ENCODE measurements at regions not wholly inside any gene's neighbourhood (a gene's known extent, or its start where the extent isn't known, plus 50 kb on each side); places are given as distances from the start of the nearest gene placed in this dataset.

DNA sequence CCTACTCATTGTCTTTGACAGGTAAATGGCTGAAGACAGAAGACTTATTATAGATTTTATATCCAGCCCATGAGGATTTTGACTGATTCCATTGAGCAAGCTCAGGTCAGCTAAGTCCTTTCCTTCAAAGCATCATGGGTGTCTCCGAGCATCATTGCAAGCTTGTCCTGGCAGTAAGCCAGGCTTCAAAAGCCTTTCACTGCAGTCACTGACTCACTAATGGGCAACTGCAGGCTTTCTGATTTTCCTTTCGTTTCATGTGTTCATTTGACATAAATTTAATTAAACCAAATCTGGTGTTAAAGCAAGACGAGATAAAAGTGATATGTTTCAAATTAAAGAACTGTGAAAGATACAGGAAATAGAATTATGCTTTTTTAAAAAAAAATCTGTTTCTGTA is 426.2 kb downstream of the ANXA1 start:
- TF ChIP-seq BHLHE40 (IDR thresholded peaks at IDR 0.05; ENCODE audit: low read depth, low read length) = no peak
- no peak for TF ChIP-seq RAD21 (IDR thresholded peaks at IDR 0.05; ENCODE audit: low read length)
- no peak for TF ChIP-seq MAZ (IDR thresholded peaks at IDR 0.05; ENCODE audit: borderline replicate concordance, low read depth, low read length)
- TF ChIP-seq, protein P1, sequence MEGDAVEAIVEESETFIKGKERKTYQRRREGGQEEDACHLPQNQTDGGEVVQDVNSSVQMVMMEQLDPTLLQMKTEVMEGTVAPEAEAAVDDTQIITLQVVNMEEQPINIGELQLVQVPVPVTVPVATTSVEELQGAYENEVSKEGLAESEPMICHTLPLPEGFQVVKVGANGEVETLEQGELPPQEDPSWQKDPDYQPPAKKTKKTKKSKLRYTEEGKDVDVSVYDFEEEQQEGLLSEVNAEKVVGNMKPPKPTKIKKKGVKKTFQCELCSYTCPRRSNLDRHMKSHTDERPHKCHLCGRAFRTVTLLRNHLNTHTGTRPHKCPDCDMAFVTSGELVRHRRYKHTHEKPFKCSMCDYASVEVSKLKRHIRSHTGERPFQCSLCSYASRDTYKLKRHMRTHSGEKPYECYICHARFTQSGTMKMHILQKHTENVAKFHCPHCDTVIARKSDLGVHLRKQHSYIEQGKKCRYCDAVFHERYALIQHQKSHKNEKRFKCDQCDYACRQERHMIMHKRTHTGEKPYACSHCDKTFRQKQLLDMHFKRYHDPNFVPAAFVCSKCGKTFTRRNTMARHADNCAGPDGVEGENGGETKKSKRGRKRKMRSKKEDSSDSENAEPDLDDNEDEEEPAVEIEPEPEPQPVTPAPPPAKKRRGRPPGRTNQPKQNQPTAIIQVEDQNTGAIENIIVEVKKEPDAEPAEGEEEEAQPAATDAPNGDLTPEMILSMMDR (conservative IDR thresholded peaks at IDR 0.05; ENCODE audit: low read depth, low read length) = no peak

All from IMR-90 (cell line).